HepG2 (cell line): ENCODE measurements at regions not wholly inside any gene's neighbourhood (a gene's known extent, or its start where the extent isn't known, plus 50 kb on each side); places are given as distances from the start of the nearest gene placed in this dataset.

ENCODE experiments used
- BHLHE40 ChIP-seq: IDR thresholded peaks from 2 replicates; pipeline ENCODE4 v1.6.1; 2011; ENCODE audit warnings: low read length, improper control_type of control experiment
- CC2D1A ChIP-seq: sonication (generic); formaldehyde crosslinking; IDR thresholded peaks from 2 replicates; pipeline ENCODE4 v1.8.1; 2023; ENCODE audit warnings: mild to moderate bottlenecking, missing genetic modification reagents
- YEATS2 ChIP-seq: sonication (generic); formaldehyde crosslinking; IDR thresholded peaks from 2 replicates; pipeline ENCODE4 v1.4.0; 2020; ENCODE audit warnings: missing genetic modification reagents, borderline replicate concordance
- TF ChIP-seq, protein P1 (sequence below): sonication (generic); formaldehyde crosslinking; conservative IDR thresholded peaks from 2 replicates; pipeline ENCODE4 v1.4.0; 2020; ENCODE audit warnings: missing genetic modification reagents

DNA sequence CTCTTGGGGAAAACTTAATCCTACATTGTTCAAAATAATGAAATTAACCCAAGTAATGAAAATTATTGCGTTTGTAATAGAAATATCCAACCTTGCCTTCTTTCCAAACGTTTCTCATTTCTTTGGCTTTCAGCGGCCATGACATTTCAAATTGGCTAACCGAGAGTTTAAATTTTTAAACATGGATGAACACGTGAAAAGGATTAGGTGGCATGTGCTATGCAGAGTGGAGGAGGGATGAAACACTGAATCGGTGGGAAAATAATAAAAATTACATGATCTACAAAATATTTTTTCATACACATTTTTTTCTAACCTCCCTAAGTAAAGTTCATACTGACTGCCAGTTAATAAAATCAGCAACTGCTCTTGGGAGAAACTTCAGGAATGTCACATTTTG is 728.4 kb upstream of the PKDCC start:
- TF ChIP-seq, protein P1, sequence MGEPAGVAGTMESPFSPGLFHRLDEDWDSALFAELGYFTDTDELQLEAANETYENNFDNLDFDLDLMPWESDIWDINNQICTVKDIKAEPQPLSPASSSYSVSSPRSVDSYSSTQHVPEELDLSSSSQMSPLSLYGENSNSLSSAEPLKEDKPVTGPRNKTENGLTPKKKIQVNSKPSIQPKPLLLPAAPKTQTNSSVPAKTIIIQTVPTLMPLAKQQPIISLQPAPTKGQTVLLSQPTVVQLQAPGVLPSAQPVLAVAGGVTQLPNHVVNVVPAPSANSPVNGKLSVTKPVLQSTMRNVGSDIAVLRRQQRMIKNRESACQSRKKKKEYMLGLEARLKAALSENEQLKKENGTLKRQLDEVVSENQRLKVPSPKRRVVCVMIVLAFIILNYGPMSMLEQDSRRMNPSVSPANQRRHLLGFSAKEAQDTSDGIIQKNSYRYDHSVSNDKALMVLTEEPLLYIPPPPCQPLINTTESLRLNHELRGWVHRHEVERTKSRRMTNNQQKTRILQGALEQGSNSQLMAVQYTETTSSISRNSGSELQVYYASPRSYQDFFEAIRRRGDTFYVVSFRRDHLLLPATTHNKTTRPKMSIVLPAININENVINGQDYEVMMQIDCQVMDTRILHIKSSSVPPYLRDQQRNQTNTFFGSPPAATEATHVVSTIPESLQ (CRISPR knock-in tag), result no peak
- TF ChIP-seq YEATS2 (CRISPR knock-in tag) (no peak), CC2D1A (no peak), BHLHE40 (no peak)
